HG03095 (cell line): ENCODE measurements at regions not wholly inside any gene's neighbourhood (a gene's known extent, or its start where the extent isn't known, plus 50 kb on each side); places are given as distances from the start of the nearest gene placed in this dataset.

ENCODE experiments used
- ATAC-seq: cut with Tn5 transposase; IDR thresholded peaks from one replicate; pipeline ENCODE4 v1.9.1; 2021; ENCODE audit warnings: moderate library complexity; ENCODE audit not compliant: unreplicated experiment

DNA sequence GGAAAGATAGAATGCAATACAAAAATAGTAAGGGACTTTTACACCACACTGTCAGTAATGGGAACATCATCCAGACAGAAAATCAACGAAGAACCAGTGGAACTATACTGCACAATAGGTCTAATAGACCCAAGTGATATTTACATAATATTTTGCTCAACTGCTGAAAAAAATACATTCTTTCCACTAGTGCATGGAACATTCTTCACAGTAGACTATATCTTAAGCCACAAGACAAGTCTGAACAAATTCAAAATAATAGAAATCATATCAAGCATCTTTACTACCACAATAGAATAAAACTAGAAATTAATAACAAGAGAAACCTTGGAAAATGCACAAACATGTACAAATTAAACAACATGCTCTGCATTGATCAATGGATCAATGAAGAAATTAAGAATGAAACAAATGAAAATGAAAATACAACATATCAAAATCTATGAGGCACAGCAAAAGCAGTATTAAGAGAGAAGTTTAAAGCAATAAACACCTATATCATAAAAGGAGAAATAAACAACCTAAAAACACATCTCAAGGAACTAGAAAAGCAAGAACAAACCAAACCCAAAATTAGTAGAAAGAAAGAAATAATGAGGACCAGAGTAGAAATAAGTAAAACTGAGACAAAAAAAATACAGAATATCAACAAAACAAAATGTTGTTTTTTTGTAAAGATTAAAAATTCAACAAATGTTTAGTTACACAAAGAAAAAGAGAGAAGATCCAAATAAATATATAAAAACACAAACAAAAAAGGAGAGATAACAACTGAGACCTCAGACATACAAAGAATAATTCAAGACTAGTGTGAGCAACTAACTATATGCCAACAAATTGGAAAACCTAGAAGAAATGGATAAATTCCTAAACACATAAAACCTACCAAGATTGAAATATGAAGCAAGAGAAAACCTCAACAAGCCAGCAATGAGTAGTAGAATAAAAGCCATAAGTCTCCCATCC is 51.5 kb upstream of the ANTXR2 start:
- no peak for ATAC-seq
